ENCODE measurements at regions not wholly inside any gene's neighbourhood (a gene's known extent, or its start where the extent isn't known, plus 50 kb on each side); places are given as distances from the start of the nearest gene placed in this dataset.

- H3K4me3 ChIP-seq (ENCODE audit: low read depth, low read length): no peak overlapping the region
- TF ChIP-seq, protein P1, sequence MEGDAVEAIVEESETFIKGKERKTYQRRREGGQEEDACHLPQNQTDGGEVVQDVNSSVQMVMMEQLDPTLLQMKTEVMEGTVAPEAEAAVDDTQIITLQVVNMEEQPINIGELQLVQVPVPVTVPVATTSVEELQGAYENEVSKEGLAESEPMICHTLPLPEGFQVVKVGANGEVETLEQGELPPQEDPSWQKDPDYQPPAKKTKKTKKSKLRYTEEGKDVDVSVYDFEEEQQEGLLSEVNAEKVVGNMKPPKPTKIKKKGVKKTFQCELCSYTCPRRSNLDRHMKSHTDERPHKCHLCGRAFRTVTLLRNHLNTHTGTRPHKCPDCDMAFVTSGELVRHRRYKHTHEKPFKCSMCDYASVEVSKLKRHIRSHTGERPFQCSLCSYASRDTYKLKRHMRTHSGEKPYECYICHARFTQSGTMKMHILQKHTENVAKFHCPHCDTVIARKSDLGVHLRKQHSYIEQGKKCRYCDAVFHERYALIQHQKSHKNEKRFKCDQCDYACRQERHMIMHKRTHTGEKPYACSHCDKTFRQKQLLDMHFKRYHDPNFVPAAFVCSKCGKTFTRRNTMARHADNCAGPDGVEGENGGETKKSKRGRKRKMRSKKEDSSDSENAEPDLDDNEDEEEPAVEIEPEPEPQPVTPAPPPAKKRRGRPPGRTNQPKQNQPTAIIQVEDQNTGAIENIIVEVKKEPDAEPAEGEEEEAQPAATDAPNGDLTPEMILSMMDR (IDR thresholded peaks at IDR 0.05; ENCODE audit: insufficient read depth, low read length): no peak
- no peak for DNase-seq (ENCODE audit: low read depth)
Measured at GRCh38 chr2:210954386-210954907, 398.0 kb downstream of the CPS1 start.

DNA sequence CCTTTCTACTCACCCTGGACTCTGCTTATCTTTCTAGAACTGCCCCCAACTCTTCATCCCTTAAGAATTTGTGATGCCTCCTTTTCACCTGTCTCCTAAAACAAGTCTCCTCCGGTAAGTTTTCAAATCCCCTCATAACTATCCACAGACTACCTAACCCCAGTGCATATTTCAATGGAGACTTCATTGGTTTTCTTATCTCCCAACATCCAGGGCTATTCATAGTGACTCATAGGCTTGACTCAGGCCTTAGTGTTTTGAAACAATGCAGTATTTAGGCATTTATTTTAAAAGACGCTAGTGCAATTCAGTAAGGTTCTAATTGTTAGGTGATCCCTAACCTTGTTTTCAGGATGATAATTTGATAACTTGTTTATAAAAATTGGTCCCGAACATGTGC, 399.2 kb downstream of the CPS1 start:
- TF ChIP-seq, protein P1 (IDR thresholded peaks at IDR 0.05; ENCODE audit: insufficient read depth, low read length): no peak
- DNase-seq (ENCODE audit: low read depth): peak; percentile 83
- H3K4me3 ChIP-seq (ENCODE audit: low read depth, low read length): peak overlapping the region; percentile 15

DNA sequence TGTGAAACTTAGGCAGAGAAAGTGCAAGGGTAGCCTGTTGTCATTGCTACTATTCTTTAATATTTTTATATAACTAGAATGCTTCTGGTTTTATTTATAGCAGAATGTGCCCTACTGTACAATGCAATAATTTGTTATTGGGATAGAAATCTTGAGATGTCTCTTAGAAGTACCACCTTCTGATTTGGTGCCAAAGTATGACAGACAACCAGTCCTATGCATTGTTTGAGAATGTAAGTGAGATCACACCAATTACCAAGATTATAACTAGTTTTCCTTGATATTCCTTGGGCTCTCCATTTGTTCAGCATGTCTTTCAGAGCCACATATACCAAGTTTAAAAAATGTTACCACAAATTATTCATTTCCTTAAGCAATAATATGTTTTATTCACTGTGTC, 399.7 kb downstream of the CPS1 start:
- DNase-seq (ENCODE audit: low read depth): peak; percentile 26
- H3K4me3 ChIP-seq (ENCODE audit: low read depth, low read length): no peak overlapping the region
- TF ChIP-seq, protein P1 (IDR thresholded peaks at IDR 0.05; ENCODE audit: insufficient read depth, low read length): no peak

GRCh38 chr2:210961249-210961648, 404.9 kb downstream of the CPS1 start:
- TF ChIP-seq, protein P1 (IDR thresholded peaks at IDR 0.05; ENCODE audit: insufficient read depth, low read length): no peak
- DNase-seq (ENCODE audit: low read depth): no peak
- H3K4me3 ChIP-seq (ENCODE audit: low read depth, low read length): no peak overlapping the region

- TF ChIP-seq, protein P1 (IDR thresholded peaks at IDR 0.05; ENCODE audit: insufficient read depth, low read length): no peak
- no peak overlapping the region for H3K4me3 ChIP-seq (ENCODE audit: low read depth, low read length)
- DNase-seq (ENCODE audit: low read depth): no peak
Measured at GRCh38 chr2:210963386-210963785, 407.0 kb downstream of the CPS1 start.

DNA sequence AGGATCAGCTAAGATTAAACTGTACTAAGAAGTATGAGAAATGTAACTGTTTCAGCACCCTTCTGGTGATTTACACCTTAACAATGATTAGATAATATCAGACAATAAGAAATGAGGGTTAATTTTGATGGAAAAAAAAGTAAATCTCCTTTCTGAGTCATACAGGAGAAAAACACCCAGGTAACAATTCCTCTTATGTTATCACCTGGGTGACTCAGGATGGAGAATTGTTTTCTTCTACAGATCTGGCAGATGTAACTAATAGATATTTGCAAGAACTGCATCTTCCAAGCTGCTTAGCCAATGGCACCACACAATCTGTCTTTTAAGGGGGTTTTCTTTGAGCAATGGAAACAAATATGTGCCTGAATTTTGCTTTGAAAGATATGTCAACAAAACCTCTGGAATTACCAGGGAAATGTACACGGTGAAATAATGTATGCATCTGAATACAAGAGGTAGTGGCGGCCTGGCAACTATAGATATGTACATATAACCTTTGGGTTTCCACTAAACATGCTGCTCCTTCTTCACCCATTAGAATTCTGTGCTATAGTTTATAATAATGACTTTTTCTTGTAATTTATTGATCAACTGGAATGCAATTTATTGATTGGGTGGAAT, 407.9 kb downstream of the CPS1 start:
- no peak for DNase-seq (ENCODE audit: low read depth)
- TF ChIP-seq, protein P1 (IDR thresholded peaks at IDR 0.05; ENCODE audit: insufficient read depth, low read length): no peak
- no peak overlapping the region for H3K4me3 ChIP-seq (ENCODE audit: low read depth, low read length)

GRCh38 chr2:210965472-210965871, 409.1 kb downstream of the CPS1 start:
- peak; percentile 47 for DNase-seq (ENCODE audit: low read depth)
- no peak overlapping the region for H3K4me3 ChIP-seq (ENCODE audit: low read depth, low read length)
- TF ChIP-seq, protein P1 (IDR thresholded peaks at IDR 0.05; ENCODE audit: insufficient read depth, low read length): no peak
